Posterior cingulate gyrus (tissue), 11 donors: ENCODE measurements at regions not wholly inside any gene's neighbourhood (a gene's known extent, or its start where the extent isn't known, plus 50 kb on each side); places are given as distances from the start of the nearest gene placed in this dataset.

Experiments used
- DNase-seq, 10 donors: peaks; one replicate each; pipeline versions ENCODE4 v3.0.0 to v3.0.0-alpha.2; 2020 to 2021; ENCODE audit warnings: mixed read lengths in 3 of 10
- intact Hi-C: fragments of 100-400 bp; cut with DNase I; formaldehyde crosslinking; loops from one replicate; pipeline ENCODE4 v1.15.1; 2023

DNA sequence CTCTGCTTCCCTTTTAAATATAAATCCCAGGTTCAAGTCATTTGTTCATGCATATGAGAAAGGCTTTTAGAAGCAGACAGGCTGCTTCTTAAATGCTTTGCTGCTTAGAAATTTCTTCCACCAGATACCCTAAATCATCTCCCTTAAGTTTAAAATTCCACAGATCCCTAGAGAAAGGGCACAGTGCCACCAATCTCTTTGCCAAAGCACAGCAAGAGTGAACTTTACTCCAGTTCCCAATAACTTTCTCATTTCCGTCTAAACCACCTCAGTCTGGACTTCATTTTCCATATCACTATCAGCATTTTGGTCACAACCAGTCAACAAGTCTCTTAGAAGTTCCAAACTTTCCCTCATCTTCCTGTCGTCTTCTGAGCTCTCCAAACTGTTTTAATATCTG, 679.8 kb upstream of the FTMT start:
- intact Hi-C loops: no loop called here
- DNase-seq: no peak

GRCh38 chr5:121174351-121174750, 677.3 kb upstream of the FTMT start:
- intact Hi-C loops: no loop called here
- DNase-seq: no peak

- no peak for DNase-seq
These were observed 675.7 kb upstream of the FTMT start for GRCh38 chr5:121175986-121176385.

DNA sequence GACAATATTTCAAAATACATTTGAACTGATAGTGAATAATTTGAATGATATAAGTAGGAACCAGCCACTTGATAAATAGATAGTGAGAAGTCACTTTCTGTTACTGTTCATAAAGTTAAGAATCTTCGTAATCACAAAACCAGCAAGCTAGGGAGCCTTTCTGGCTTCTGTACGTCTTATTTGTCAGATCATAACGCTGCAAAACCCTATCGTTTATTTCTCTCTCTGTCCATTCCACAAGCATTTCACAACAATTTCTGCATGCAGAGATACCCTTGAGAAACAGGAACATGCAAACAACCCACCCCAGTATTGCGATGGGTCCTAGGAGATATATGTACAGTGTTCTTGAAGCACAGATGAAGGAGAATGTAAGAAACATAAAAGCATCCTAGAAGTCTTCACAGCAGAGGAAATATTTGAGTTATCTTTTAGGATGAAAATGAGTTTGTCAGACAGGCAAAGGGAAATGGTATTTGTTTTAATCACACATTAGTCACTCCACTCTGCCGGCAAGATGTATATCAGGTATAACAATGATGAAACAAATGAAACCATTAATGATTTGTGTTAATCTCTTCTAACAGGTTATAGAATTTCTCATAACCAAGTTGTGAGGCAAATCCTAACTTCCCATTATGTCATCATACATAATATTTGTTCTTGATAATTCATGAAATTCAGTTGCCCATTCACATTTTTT, 668.7 kb upstream of the FTMT start:
- no peak for DNase-seq
- intact Hi-C loops: no loop called here

More at GRCh38 chr5:121175986-121176385, 675.7 kb upstream of the FTMT start:
- intact Hi-C loops: no loop called here

DNA sequence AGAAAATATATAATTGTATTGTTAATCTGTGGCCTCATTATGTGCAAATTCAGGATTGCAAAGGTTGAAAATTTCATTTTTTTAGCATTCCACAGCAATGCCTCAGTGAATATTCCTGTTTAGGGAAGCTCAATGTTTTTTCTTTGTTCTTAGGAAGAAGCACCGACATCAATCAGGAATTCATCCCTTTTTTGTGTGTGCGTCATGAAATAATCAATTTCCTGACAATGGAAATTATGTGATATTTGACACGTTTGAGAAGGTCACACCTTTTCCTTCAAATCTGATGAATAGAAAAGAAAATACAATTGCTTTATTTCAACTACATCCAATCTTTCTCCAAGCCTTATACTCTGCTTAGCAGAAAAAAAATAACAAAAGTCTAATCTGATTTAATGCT, 662.8 kb upstream of the FTMT start:
- DNase-seq: no peak
- intact Hi-C loops: no loop called here

- intact Hi-C loops: no loop called here
- peak in 4 of 10 donors; percentile 6 to 56 (median 16) for DNase-seq
These were observed 662.1 kb upstream of the FTMT start for GRCh38 chr5:121189342-121190305.

DNA sequence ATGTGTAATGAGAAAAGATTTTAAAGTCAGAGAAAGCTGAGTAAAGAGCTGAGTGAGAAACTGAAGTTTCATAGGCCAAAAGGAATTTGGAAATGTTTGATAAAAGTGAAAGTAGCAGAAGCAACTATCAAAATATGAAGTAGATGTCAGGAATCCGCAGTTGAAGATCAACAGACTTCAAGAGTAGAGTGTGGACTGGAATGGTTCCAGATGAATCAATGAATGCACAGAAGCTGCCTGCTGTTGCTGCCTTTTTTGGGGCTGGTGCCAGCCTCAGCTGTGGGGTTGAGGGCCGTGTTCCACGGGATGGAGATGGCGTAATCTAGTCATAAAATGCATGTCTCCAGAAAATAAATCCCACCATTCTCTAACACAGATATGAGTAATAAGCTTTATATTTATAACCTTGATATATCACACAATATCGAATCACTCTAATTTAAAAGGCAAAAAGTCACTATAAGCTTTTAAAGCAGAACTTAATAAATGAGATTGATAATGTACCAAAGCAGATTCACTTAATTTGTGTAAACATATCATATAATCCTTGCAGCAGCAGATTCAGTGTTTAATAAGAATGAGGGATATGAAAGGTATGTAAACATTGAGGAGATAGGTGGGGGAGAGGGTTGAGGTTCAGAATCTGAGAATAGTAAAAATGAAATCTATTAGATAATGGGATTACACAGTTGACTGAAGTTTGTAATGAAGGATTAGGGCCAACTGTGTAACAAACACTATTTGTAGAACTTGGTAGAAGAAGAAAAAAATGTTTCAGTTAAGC, 652.3 kb upstream of the FTMT start:
- intact Hi-C loops: no loop called here
- DNase-seq: peak in 5 of 10 donors; percentile 8 to 74 (median 20)

- no peak for DNase-seq
- intact Hi-C loops: no loop called here
These were observed 633.6 kb upstream of the FTMT start for GRCh38 chr5:121218086-121218485.

- intact Hi-C loops: no loop called here
- DNase-seq: peak in 1 of 10 donors; percentile 66
These were observed 630.2 kb upstream of the FTMT start for GRCh38 chr5:121221483-121221882.

DNA sequence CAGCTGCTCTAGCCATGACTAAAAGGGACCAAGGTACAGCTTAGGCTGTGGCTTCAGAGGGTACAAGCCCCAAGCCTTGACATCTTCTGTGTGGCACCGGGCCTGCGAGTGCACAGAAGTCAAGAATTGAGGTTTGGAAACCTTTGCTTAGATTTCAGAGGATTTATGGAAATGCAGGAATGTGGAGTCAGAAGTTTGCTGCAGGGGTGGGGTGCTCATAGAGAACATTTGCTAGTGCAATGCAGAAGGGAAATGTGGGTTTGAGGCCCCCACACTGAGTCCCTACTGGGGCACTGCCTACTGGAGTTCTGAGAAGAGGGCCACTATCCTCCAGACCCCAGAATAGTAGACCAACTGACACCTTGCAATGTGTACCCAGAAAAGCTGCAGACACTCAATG, 624.9 kb upstream of the FTMT start:
- DNase-seq: peak in 1 of 10 donors; percentile 43
- intact Hi-C loops: no loop called here

GRCh38 chr5:121239951-121240350, 611.7 kb upstream of the FTMT start:
- intact Hi-C loops: no loop called here
- DNase-seq: no peak

GRCh38 chr5:121246971-121247370, 604.7 kb upstream of the FTMT start:
- intact Hi-C loops: no loop called here
- no peak for DNase-seq

GRCh38 chr5:121251954-121252353, 599.7 kb upstream of the FTMT start:
- intact Hi-C loops: no loop called here

GRCh38 chr5:121257621-121258020, 594.1 kb upstream of the FTMT start:
- no peak for DNase-seq
- intact Hi-C loops: no loop called here

More at GRCh38 chr5:121251954-121252353, 599.7 kb upstream of the FTMT start:
- no peak for DNase-seq

DNA sequence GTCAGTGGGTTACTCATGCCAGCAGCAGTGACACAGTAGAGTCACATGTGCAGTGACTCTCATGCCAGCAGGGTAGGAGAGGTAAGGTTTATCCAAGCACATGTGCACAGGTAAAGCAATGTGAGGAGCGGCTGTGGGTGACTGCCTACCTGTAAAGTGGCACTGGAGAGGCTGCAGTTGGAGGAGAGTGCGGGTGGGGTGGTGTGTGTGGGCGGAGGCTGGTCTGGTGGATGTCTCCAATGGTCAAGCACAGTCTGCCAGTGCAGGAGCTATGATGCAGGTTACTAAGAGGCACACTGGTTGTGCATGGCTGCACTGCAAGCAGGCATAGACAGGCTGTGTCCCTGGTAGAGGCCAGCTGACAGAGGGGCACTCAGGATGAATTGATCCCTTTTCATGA, 588.2 kb upstream of the FTMT start:
- intact Hi-C loops: no loop called here
- DNase-seq: no peak

- intact Hi-C loops: no loop called here
- DNase-seq: no peak
These were observed 587.1 kb upstream of the FTMT start for GRCh38 chr5:121264605-121265004.

DNA sequence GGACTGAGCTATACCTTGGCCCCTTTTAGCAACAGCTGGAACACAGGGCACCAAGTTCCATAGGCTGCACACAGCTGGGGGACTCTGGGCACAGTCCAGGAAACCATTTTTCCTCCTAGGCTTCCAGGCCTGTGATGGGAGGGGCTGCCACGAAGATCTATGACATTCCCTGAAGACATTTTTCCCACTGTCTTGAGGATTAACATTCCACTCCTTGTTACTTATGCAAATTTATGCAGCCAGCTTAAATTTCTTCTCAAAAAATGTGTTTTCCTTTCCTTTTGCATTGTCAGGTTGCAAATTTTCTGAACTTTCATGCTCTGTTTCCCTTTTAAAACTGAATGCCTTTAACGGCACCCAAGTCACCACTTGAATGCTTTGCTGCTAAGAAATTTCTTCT, 580.1 kb upstream of the FTMT start:
- DNase-seq: no peak
- intact Hi-C loops: no loop called here

DNA sequence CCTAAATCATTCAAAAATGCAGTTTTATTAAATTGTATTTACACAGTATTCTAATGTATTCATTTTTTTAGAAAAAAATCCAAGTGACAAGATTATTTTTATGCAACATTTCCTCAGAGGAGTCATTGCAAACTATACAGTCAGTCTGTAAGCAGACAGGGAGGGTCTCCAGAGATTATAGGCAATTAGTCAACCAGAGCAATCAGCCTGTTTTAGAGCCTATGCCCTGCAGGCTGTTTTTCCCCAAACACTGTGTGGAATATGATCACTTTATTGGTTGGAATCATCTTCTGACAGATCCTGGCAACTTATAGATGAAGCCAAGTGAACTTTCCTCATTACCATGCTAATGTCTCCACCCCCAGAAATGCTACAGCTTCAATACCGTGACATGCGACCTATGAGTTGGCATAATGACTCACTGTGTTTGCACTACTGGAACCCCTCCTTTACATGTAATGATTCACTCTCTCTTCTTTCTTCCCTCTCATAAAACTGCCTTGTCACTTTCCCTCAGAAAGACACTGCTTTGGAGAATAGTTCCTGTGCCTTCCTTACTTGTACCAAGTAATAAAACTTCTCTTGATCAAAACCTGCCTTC, 577.7 kb upstream of the FTMT start:
- intact Hi-C loops: no loop called here
- no peak for DNase-seq

- DNase-seq: no peak
- intact Hi-C loops: no loop called here
These were observed 571.9 kb upstream of the FTMT start for GRCh38 chr5:121279801-121280200.

DNA sequence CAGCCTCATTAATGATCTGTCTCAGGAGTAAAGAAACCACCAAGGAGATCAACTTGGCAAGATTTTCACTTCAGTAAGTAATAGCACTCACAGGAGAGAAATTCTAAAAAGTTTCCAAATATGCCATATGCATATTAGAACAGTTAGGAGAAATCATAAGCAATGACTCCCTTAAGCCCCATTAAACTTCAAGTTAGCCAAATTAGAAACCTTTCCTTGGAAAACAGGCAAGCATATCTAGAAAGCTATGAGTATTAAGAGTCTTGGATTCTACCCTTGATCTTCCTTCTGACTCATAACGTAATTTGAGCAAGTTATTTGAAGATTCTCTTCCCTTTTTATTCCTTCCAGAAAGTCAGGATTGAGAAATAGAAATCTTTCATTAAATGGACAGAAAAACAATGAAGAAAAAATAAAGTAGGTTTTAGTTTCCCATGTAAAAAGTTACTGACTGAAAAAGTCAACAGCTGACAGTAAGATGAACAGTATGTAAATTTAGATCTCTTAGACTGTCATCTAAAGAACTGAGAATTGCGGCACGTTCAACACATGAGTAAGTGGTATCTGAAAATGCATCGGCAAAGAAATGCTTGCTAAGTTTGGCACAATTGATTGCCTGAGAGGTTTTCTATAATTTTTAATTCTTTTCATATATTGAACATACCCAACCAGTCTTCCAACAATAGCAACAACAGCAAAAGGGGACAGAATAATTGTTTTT, 565.7 kb upstream of the FTMT start:
- intact Hi-C loops: no loop called here
- DNase-seq: no peak
